OCI-LY1 (cell line): ENCODE measurements at regions not wholly inside any gene's neighbourhood (a gene's known extent, or its start where the extent isn't known, plus 50 kb on each side); places are given as distances from the start of the nearest gene placed in this dataset.

Source experiments
- CTCF ChIP-seq: fragments of 200-600 bp; sonication (generic), shearing (Covaris generic); IDR thresholded peaks from 2 replicates; pipeline ENCODE4 v1.5.1; 2017; ENCODE audit warnings: mild to moderate bottlenecking, antibody characterized with exemption, low read length, moderate library complexity, mixed read lengths
- EZH2 ChIP-seq: fragments of 200-600 bp; sonication (generic), shearing (Covaris generic); IDR thresholded peaks from 2 replicates; pipeline ENCODE4 v1.8.0; 2017; ENCODE audit warnings: borderline replicate concordance, mixed run types, mild to moderate bottlenecking, antibody characterized with exemption, low read length, moderate library complexity, mixed read lengths

GRCh38 chr6:138034229-138034628 lies 73.0 kb downstream of the PERP start:
- no peak for TF ChIP-seq CTCF
- TF ChIP-seq EZH2, result no peak
